ENCODE measurements at regions not wholly inside any gene's neighbourhood (a gene's known extent, or its start where the extent isn't known, plus 50 kb on each side); places are given as distances from the start of the nearest gene placed in this dataset.

GRCh38 chr2:126304154-126304553, 351.8 kb upstream of the GYPC start:
- Histone ChIP-seq H3K9ac (ENCODE audit: low read length) (no peak overlapping the region), H3K4me2 (ENCODE audit: low read depth, low read length) (no peak overlapping the region), H3K9me3 (replicated peaks; ENCODE audit: insufficient read depth, low read length) (no peaks in the 10 kb centered on the region), H3K79me2 (ENCODE audit: low read length) (no peaks in the 10 kb centered on the region), H3F3A (ENCODE audit: insufficient read depth, low read length) (no peaks in the 10 kb centered on the region), H3K4me3 (ENCODE audit: low read length) (no peak overlapping the region), H3K36me3 (replicated peaks; ENCODE audit: insufficient read depth, low read length) (no peaks in the 10 kb centered on the region), H4K20me1 (ENCODE audit: insufficient read depth, low read length) (no peaks in the 10 kb centered on the region), H3K27ac (ENCODE audit: low read length) (no peak overlapping the region), H2AFZ (ENCODE audit: low read length) (no peak overlapping the region), H3K9me2 (replicated peaks; ENCODE audit: insufficient read depth, low read length) (no peaks in the 10 kb centered on the region), H3K27me3 (replicated peaks; ENCODE audit: insufficient read depth, low read length) (no peaks in the 10 kb centered on the region), H3K4me1 (ENCODE audit: low read length) (no peaks in the 10 kb centered on the region)
- no peak for DNase-seq
- TF ChIP-seq, protein P1, sequence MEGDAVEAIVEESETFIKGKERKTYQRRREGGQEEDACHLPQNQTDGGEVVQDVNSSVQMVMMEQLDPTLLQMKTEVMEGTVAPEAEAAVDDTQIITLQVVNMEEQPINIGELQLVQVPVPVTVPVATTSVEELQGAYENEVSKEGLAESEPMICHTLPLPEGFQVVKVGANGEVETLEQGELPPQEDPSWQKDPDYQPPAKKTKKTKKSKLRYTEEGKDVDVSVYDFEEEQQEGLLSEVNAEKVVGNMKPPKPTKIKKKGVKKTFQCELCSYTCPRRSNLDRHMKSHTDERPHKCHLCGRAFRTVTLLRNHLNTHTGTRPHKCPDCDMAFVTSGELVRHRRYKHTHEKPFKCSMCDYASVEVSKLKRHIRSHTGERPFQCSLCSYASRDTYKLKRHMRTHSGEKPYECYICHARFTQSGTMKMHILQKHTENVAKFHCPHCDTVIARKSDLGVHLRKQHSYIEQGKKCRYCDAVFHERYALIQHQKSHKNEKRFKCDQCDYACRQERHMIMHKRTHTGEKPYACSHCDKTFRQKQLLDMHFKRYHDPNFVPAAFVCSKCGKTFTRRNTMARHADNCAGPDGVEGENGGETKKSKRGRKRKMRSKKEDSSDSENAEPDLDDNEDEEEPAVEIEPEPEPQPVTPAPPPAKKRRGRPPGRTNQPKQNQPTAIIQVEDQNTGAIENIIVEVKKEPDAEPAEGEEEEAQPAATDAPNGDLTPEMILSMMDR (IDR thresholded peaks at IDR 0.05; ENCODE audit: low read length) = no peak
- TF ChIP-seq EZH2 (optimal IDR thresholded peaks at IDR 0.05; ENCODE audit: low read depth, low read length) (no peak), EZH2phosphoT487 (IDR thresholded peaks at IDR 0.05; ENCODE audit: low read length) (no peak)

GRCh38 chr2:126306539-126306938, 349.4 kb upstream of the GYPC start:
- H3F3A ChIP-seq (ENCODE audit: insufficient read depth, low read length) = no peaks in the 10 kb centered on the region
- H3K27me3 ChIP-seq (replicated peaks; ENCODE audit: insufficient read depth, low read length) = no peaks in the 10 kb centered on the region
- H3K9ac ChIP-seq (ENCODE audit: low read length) = no peak overlapping the region
- H3K9me3 ChIP-seq (replicated peaks; ENCODE audit: insufficient read depth, low read length) = no peaks in the 10 kb centered on the region
- no peaks in the 10 kb centered on the region for H3K79me2 ChIP-seq (ENCODE audit: low read length)
- no peak overlapping the region for H2AFZ ChIP-seq (ENCODE audit: low read length)
- no peak for DNase-seq
- H4K20me1 ChIP-seq (ENCODE audit: insufficient read depth, low read length) = no peaks in the 10 kb centered on the region
- no peaks in the 10 kb centered on the region for H3K4me1 ChIP-seq (ENCODE audit: low read length)
- no peaks in the 10 kb centered on the region for H3K9me2 ChIP-seq (replicated peaks; ENCODE audit: insufficient read depth, low read length)
- H3K36me3 ChIP-seq (replicated peaks; ENCODE audit: insufficient read depth, low read length) = no peaks in the 10 kb centered on the region
- no peak overlapping the region for H3K4me3 ChIP-seq (ENCODE audit: low read length)
- H3K4me2 ChIP-seq (ENCODE audit: low read depth, low read length) = no peak overlapping the region
- H3K27ac ChIP-seq (ENCODE audit: low read length) = no peak overlapping the region
- TF ChIP-seq EZH2 (optimal IDR thresholded peaks at IDR 0.05; ENCODE audit: low read depth, low read length) (no peak), EZH2phosphoT487 (IDR thresholded peaks at IDR 0.05; ENCODE audit: low read length) (no peak)
- TF ChIP-seq, protein P1 (IDR thresholded peaks at IDR 0.05; ENCODE audit: low read length) = no peak

DNA sequence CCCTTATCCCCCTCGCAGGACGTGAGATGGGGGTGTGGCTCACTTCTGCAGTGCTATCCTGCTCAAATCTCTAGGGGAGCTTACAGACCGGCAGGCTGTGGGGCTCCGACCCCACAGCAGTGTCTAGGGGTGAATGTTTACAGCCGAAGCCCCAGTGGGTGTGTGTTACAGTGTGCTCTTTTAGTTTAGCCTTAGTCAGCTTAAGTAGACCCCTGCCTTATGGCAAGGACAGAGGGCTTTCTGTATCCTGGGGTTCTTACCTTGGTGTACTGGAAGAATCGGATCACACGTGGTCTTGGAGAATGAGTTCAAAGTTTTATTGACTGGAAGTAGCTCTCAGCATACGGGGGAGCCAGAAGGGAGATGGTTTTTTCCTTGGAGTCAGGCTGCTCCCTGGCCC, 348.2 kb upstream of the GYPC start:
- TF ChIP-seq EZH2 (optimal IDR thresholded peaks at IDR 0.05; ENCODE audit: low read depth, low read length) = no peak
- TF ChIP-seq EZH2phosphoT487 (IDR thresholded peaks at IDR 0.05; ENCODE audit: low read length) = no peak
- TF ChIP-seq, protein P1 (IDR thresholded peaks at IDR 0.05; ENCODE audit: low read length) = no peak
- H3K9me3 ChIP-seq (replicated peaks; ENCODE audit: insufficient read depth, low read length) = no peaks in the 10 kb centered on the region
- no peaks in the 10 kb centered on the region for H4K20me1 ChIP-seq (ENCODE audit: insufficient read depth, low read length)
- no peak overlapping the region for H3K27ac ChIP-seq (ENCODE audit: low read length)
- H3K4me3 ChIP-seq (ENCODE audit: low read length) = no peak overlapping the region
- H3K27me3 ChIP-seq (replicated peaks; ENCODE audit: insufficient read depth, low read length) = no peaks in the 10 kb centered on the region
- no peaks in the 10 kb centered on the region for H3K36me3 ChIP-seq (replicated peaks; ENCODE audit: insufficient read depth, low read length)
- no peak overlapping the region for H3K4me2 ChIP-seq (ENCODE audit: low read depth, low read length)
- no peaks in the 10 kb centered on the region for H3K9me2 ChIP-seq (replicated peaks; ENCODE audit: insufficient read depth, low read length)
- no peak overlapping the region for H2AFZ ChIP-seq (ENCODE audit: low read length)
- H3F3A ChIP-seq (ENCODE audit: insufficient read depth, low read length) = no peaks in the 10 kb centered on the region
- H3K79me2 ChIP-seq (ENCODE audit: low read length) = no peaks in the 10 kb centered on the region
- no peaks in the 10 kb centered on the region for H3K4me1 ChIP-seq (ENCODE audit: low read length)
- DNase-seq = no peak
- no peak overlapping the region for H3K9ac ChIP-seq (ENCODE audit: low read length)
